Renal cortical epithelial cell (primary cell): ENCODE measurements at regions not wholly inside any gene's neighbourhood (a gene's known extent, or its start where the extent isn't known, plus 50 kb on each side); places are given as distances from the start of the nearest gene placed in this dataset.

Experiments used
- DNase-seq: peaks from one replicate; pipeline ENCODE4 v3.0.0-alpha.2; 2011; ENCODE audit warnings: low read depth

GRCh38 chr3:20912406-20912805, 726.4 kb upstream of the SGO1 start:
- no peak for DNase-seq

GRCh38 chr3:20909511-20909910, 723.5 kb upstream of the SGO1 start:
- peak; percentile 30 for DNase-seq

GRCh38 chr3:20905210-20905805, 719.3 kb upstream of the SGO1 start:
- peak; percentile 8 for DNase-seq

GRCh38 chr3:20904671-20905070, 718.7 kb upstream of the SGO1 start:
- peak; percentile 2 for DNase-seq

GRCh38 chr3:20898962-20899361, 713.0 kb upstream of the SGO1 start:
- no peak for DNase-seq

- DNase-seq = no peak
Observed at GRCh38 chr3:20890111-20890519, 704.1 kb upstream of the SGO1 start.

- DNase-seq = peak; percentile 55
Observed at GRCh38 chr3:20878691-20879090, 692.7 kb upstream of the SGO1 start.

GRCh38 chr3:20873235-20873634, 687.2 kb upstream of the SGO1 start:
- DNase-seq = no peak

- no peak for DNase-seq
Observed at GRCh38 chr3:20870106-20870899, 684.3 kb upstream of the SGO1 start.

- no peak for DNase-seq
Observed at GRCh38 chr3:20865803-20866202, 679.8 kb upstream of the SGO1 start.

GRCh38 chr3:20861454-20861853, 675.4 kb upstream of the SGO1 start:
- no peak for DNase-seq

- DNase-seq = no peak
Observed at GRCh38 chr3:20857636-20858035, 671.6 kb upstream of the SGO1 start.

GRCh38 chr3:20853890-20854289, 667.9 kb upstream of the SGO1 start:
- DNase-seq = no peak

GRCh38 chr3:20852712-20853111, 666.7 kb upstream of the SGO1 start:
- no peak for DNase-seq

GRCh38 chr3:20849975-20850374, 664.0 kb upstream of the SGO1 start:
- no peak for DNase-seq

GRCh38 chr3:20846832-20847231, 660.8 kb upstream of the SGO1 start:
- DNase-seq = no peak

GRCh38 chr3:20846066-20846465, 660.1 kb upstream of the SGO1 start:
- no peak for DNase-seq

- no peak for DNase-seq
Observed at GRCh38 chr3:20844851-20845250, 658.8 kb upstream of the SGO1 start.

- DNase-seq = no peak
Observed at GRCh38 chr3:20842594-20843436, 656.8 kb upstream of the SGO1 start.

- no peak for DNase-seq
Observed at GRCh38 chr3:20842002-20842401, 656.0 kb upstream of the SGO1 start.

- no peak for DNase-seq
Observed at GRCh38 chr3:20837676-20838302, 651.8 kb upstream of the SGO1 start.

- DNase-seq = peak; percentile 28
Observed at GRCh38 chr3:20836801-20837200, 650.8 kb upstream of the SGO1 start.
